Hematopoietic multipotent progenitor cell treated with erythropoietin and hydrocortisone succinate and interleukin-3 and kit ligand, for 4 days (in vitro differentiated cells): ENCODE measurements at regions not wholly inside any gene's neighbourhood (a gene's known extent, or its start where the extent isn't known, plus 50 kb on each side); places are given as distances from the start of the nearest gene placed in this dataset.
A peak's percentile ranks its signal among the peaks of the same experiment; 100 is the strongest.
"Not testable (repeated sequence)": the region's sequence is repeated elsewhere in the genome, so short reads cannot be mapped to it uniquely, and the experiment has no call there.

ENCODE experiments used
- DNase-seq: peaks from one replicate; pipeline ENCODE4 v3.0.0-alpha.2; 2015

DNA sequence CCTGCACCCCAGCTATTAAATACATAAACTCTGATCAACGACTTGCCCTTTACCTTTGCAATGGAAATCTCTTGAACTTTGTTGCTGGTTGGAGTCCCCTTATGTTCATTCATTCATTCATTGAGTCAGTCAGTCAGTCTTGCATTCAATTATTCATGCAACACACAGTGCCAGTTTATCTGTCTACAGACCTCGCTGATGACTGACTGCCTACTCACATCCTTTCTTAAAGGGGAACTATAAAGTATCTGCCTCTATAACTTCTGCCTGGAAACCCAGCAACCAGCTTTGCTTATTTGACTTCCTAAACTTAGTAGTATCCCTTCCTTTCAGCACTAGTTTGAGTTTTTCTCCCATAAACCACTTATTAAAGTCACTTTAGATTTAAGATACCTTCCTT lies 620.8 kb upstream of the ADGRL3 start:
- DNase-seq, result no peak

GRCh38 chr4:60581919-60582536 lies 618.1 kb upstream of the ADGRL3 start:
- no peak for DNase-seq

DNA sequence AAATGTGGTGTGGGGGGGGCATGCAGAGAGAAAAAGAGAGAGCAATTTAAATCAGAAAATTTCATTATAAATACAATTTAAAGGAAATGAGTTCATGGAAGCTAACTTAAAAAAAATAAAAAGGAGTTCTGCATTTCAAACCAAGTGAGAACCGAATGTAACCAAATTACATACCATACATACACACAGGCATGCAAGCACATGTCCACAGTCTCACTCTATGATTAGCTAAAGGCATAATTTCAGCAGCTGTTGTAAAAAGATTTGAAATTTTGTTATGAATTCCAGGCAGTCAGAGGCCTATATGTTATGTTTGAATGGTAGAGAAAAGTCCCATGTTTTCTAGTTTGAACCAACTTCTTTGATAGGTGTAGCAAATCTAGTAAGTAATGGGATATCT lies 611.6 kb upstream of the ADGRL3 start:
- DNase-seq, result no peak

- no peak for DNase-seq
These were observed 610.7 kb upstream of the ADGRL3 start for GRCh38 chr4:60589425-60589824.

GRCh38 chr4:60590116-60590515 lies 610.0 kb upstream of the ADGRL3 start:
- DNase-seq, result no peak

DNA sequence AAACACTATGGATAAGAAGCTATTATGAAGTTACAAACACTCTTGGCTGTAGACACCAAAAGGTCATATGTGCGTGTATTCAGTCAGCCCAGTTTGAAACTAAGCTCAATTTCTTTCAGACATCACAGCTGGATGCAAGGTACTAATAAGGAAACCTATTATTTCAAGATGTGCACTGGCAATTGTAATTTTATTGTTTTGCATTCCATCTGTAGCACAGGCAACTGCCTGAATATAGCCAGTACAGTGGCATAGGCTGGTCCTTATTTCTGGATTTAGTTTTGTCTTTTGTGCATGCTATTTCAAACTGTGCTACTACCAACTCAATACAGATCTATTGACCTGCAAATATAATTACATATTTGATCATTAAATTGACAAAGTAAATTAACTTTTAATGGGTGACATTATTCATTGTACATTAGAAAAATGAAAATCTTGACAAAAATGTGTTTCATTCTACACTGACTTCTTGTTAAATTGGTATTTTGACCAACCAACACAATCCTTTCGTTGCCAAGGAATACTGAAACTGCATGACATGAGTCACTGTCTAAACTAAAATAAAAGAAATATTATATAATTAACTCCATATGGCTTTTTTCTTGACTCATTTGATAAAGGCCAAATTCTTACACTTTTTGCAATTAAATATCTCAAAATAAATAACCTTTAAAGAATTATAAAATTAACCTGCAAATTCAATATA lies 594.3 kb upstream of the ADGRL3 start:
- DNase-seq, result no peak

GRCh38 chr4:60611762-60612496 lies 588.2 kb upstream of the ADGRL3 start:
- DNase-seq, result no peak

GRCh38 chr4:60617731-60618130 lies 582.4 kb upstream of the ADGRL3 start:
- DNase-seq, result no peak

DNA sequence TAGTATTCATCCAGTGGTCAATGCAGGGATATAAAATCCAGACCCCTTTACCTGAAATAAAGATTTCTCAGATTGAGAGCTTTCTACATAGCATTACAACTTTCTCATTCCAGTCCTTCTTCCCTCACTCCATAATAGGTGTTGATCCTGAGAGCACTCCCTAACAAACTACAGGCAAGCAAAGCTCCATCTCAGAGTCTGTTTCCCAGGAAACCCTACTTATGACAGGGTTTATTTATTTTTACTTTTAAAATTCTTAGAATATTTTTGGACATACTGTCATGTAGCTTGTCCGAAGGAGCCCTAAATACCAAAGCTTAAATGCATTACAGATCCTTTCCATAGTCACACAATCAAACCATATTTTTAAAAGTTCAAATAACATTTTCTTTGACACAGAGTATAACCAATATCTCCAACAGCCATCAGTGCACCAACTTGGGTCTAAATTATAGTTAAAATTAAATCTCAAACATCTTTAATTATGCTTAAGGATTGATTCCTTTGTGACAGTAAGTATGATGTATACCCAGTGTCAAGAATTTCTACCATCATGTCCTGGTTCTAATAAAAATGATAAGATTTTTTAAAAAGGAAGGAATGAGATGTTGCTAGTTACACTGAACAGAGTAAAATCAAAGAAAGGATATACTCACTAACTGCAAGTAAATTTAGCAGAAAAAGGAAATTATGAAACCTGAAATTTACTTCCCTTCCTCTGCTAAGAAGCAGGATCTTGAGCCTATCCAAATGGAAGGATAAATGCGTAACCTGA lies 580.4 kb upstream of the ADGRL3 start:
- no peak for DNase-seq

- no peak for DNase-seq
These were observed 562.1 kb upstream of the ADGRL3 start for GRCh38 chr4:60637976-60638375.

- DNase-seq, result no peak
These were observed 551.4 kb upstream of the ADGRL3 start for GRCh38 chr4:60648774-60649173.

GRCh38 chr4:60652933-60653332 lies 547.2 kb upstream of the ADGRL3 start:
- DNase-seq, result no peak

- DNase-seq, result no peak
These were observed 544.8 kb upstream of the ADGRL3 start for GRCh38 chr4:60655356-60655755.

GRCh38 chr4:60656171-60656570 lies 544.0 kb upstream of the ADGRL3 start:
- no peak for DNase-seq

DNA sequence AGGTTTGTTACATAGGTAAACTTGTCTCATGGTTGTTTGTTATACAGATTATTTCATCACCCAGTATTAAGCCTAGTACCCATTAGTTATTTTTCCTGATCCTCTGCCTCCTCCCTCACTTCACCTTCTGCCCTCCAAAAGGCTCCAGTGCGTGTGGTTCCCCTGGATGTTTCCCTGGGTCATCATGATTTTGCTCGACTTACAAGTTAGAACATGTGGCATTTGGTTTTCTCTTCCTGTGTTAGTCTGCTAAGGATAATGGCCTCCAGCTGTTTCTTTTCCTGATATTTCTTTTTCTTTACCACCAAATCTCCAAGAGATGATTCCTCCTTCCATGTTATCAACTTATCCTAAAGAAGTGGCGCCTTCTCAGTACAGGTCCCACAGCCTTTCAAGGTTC lies 543.1 kb upstream of the ADGRL3 start:
- DNase-seq, result no peak

DNA sequence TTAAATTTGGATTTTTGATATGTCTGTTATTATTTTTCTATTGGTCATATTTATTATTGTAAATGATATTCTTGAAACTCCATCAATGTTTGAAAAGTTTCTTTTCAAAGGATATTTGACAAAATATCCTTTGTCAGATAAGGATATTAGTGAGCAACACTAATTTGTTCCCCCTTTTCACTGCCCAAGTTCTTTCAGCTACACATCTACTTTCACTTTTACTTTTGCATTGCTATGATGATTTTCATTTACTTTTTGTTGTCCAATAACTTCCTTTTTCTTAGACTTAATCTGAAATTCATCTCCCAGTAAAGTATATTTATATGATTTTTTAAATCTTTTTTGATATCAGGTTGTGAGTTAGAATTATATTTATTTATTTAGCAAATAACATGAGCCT lies 542.3 kb upstream of the ADGRL3 start:
- DNase-seq, result peak; percentile 1

DNA sequence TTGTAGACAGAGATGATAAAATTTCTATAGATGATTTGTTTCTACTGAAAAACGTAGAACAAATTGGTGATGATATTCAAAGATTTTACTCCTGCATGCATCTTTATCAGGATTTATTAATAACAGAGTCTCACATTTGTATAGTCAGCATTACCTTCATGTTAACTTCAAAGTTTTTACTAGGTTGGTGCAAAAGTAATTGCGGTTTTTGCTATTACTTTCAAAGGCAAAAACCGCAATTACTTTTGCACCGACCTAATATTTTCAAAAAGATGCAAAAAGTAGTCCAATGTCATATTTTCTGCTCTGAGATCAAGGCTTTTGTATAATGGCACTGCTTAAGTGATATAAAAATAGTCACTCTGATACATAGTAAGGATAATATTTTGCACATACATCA lies 536.4 kb upstream of the ADGRL3 start:
- no peak for DNase-seq

DNA sequence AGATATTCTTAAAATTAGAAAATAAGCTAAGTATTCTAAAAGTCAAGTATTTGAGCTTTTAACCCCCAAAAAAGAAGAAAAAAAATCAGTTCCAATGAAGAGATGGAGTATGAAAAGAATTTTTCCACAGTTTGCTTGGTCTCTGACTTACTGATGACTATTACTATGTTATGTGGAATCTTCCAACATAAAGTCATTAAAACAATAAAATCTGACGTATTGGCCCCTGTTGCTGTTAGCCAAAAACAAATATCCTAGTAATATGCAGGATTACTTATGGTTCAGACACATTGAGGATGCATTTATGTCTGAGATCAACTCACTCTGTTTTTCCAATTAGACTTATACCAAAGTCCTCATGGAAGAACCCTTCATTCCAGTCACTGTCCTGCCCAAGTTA lies 517.2 kb upstream of the ADGRL3 start:
- no peak for DNase-seq

- DNase-seq, result no peak
These were observed 516.8 kb upstream of the ADGRL3 start for GRCh38 chr4:60683357-60683756.

- DNase-seq, result no peak
These were observed 516.2 kb upstream of the ADGRL3 start for GRCh38 chr4:60683973-60684372.

- DNase-seq, result not testable (repeated sequence)
These were observed 504.1 kb upstream of the ADGRL3 start for GRCh38 chr4:60696062-60696461.

- DNase-seq, result no peak
These were observed 491.1 kb upstream of the ADGRL3 start for GRCh38 chr4:60709061-60709460.

GRCh38 chr4:60718874-60719273 lies 481.3 kb upstream of the ADGRL3 start:
- no peak for DNase-seq
